HG03139 (cell line): ENCODE measurements at regions not wholly inside any gene's neighbourhood (a gene's known extent, or its start where the extent isn't known, plus 50 kb on each side); places are given as distances from the start of the nearest gene placed in this dataset.

ENCODE experiments used
- ATAC-seq: cut with Tn5 transposase; IDR thresholded peaks from one replicate; pipeline ENCODE4 v1.9.1; 2021; ENCODE audit not compliant: unreplicated experiment

GRCh38 chr4:187304133-187304532, 580.5 kb upstream of the FAT1 start:
- ATAC-seq = no peak

- no peak for ATAC-seq
These were observed 583.5 kb upstream of the FAT1 start for GRCh38 chr4:187307131-187307530.

GRCh38 chr4:187309456-187309855, 585.8 kb upstream of the FAT1 start:
- ATAC-seq = no peak

GRCh38 chr4:187312299-187312698, 588.6 kb upstream of the FAT1 start:
- no peak for ATAC-seq

GRCh38 chr4:187317799-187318198, 594.1 kb upstream of the FAT1 start:
- no peak for ATAC-seq

GRCh38 chr4:187321711-187322110, 598.1 kb upstream of the FAT1 start:
- no peak for ATAC-seq

GRCh38 chr4:187332141-187332540, 608.5 kb upstream of the FAT1 start:
- ATAC-seq = no peak

GRCh38 chr4:187333151-187333550, 609.5 kb upstream of the FAT1 start:
- ATAC-seq = no peak

- ATAC-seq = no peak
These were observed 611.7 kb upstream of the FAT1 start for GRCh38 chr4:187335339-187335738.

- no peak for ATAC-seq
These were observed 631.1 kb upstream of the FAT1 start for GRCh38 chr4:187354740-187355139.

GRCh38 chr4:187357045-187357643, 633.5 kb upstream of the FAT1 start:
- ATAC-seq = no peak

- no peak for ATAC-seq
These were observed 634.2 kb upstream of the FAT1 start for GRCh38 chr4:187357821-187358220.

- ATAC-seq = no peak
These were observed 632.4 kb upstream of the ZFP42 start for GRCh38 chr4:187362937-187363857.

GRCh38 chr4:187364401-187364800, 631.2 kb upstream of the ZFP42 start:
- ATAC-seq = no peak

GRCh38 chr4:187364851-187365250, 630.7 kb upstream of the ZFP42 start:
- no peak for ATAC-seq

GRCh38 chr4:187366530-187366929, 629.0 kb upstream of the ZFP42 start:
- no peak for ATAC-seq

GRCh38 chr4:187370918-187371317, 624.7 kb upstream of the ZFP42 start:
- no peak for ATAC-seq

- no peak for ATAC-seq
These were observed 617.1 kb upstream of the ZFP42 start for GRCh38 chr4:187378441-187378840.

- ATAC-seq = no peak
These were observed 615.4 kb upstream of the ZFP42 start for GRCh38 chr4:187380181-187380581.

GRCh38 chr4:187383181-187383580, 612.4 kb upstream of the ZFP42 start:
- ATAC-seq = no peak

- ATAC-seq = no peak
These were observed 607.8 kb upstream of the ZFP42 start for GRCh38 chr4:187387739-187388138.

- no peak for ATAC-seq
These were observed 606.2 kb upstream of the ZFP42 start for GRCh38 chr4:187389420-187389819.
